ENCODE measurements at regions not wholly inside any gene's neighbourhood (a gene's known extent, or its start where the extent isn't known, plus 50 kb on each side); places are given as distances from the start of the nearest gene placed in this dataset.

GRCh38 chr9:95822583-95823431 lies 52.7 kb upstream of the ERCC6L2 start:
- no peak for DNase-seq

GRCh38 chr9:95822015-95822414 lies 53.5 kb upstream of the ERCC6L2 start:
- DNase-seq = no peak

- no peak for DNase-seq
These were observed 55.4 kb upstream of the ERCC6L2 start for GRCh38 chr9:95820074-95820473.

GRCh38 chr9:95819636-95820035 lies 55.9 kb upstream of the ERCC6L2 start:
- no peak for DNase-seq

DNA sequence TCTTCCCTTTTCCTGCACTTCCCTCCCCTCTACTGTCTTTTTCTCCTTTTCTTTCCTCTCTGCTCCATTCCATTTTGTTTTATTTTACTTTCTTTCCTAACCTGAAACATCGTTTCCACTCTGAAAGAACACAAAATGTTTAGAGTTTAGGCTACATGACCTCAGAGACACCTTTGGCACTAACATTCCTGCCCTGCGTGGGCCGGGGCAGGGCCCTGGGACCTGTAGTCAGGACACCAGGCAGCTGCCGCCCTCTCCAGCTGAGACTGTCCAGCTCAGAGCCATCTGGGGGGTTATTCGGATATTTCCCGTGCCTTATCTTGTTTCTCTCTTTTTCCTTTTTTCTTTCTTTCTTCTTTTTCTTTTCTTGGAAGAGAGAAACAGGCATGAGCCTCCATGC lies 58.3 kb upstream of the ERCC6L2 start:
- no peak for DNase-seq

GRCh38 chr9:95816716-95817115 lies 58.8 kb upstream of the ERCC6L2 start:
- DNase-seq = no peak

DNA sequence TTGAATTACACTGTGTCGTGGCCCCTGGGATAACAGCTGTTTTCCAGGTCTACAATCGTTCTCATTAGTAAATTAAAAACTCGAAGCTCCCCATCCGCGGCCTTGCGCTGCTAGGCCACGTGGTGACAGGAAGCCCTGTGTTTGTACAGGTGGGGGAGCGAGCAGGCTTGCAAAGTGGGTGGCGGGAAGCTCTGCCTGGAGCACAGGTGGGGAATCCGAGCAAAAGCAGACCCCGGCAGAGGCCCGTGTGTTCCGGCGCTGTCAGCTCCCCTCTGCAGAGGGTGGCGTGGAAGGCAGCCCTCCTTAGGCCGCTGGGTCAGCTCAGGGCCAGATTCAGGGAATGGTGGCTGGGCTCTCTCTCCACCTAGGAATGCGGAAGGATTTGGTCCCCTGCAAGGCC lies 59.5 kb upstream of the ERCC6L2 start:
- no peak for DNase-seq

- no peak for DNase-seq
These were observed 60.4 kb upstream of the ERCC6L2 start for GRCh38 chr9:95815133-95815532.

- DNase-seq = no peak
These were observed 61.6 kb upstream of the ERCC6L2 start for GRCh38 chr9:95813923-95814322.

- no peak for DNase-seq
These were observed 64.7 kb upstream of the ERCC6L2 start for GRCh38 chr9:95810814-95811213.

DNA sequence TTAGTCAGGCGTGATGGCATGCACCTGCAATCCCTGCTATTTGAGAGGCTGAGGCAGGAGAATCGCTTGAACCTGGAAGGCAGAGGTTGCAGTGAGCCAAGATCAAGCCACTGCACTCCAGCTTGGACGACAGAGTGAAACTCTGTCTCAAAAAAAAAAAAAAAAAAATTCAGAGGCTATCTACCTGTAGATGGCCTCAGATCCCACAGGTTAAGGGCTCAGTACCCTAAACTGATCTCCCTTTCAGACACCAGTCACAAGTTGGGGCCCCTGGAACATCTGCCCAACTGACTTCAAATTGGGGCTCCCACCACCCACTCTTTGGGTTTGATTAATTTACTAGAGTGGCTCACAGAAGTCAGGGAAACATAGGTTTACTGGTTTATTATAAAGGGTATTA lies 65.4 kb upstream of the ERCC6L2 start:
- DNase-seq = no peak

- DNase-seq = no peak
These were observed 65.8 kb upstream of the ERCC6L2 start for GRCh38 chr9:95809686-95810085.

- DNase-seq = no peak
These were observed 67.5 kb upstream of the ERCC6L2 start for GRCh38 chr9:95808011-95808410.

DNA sequence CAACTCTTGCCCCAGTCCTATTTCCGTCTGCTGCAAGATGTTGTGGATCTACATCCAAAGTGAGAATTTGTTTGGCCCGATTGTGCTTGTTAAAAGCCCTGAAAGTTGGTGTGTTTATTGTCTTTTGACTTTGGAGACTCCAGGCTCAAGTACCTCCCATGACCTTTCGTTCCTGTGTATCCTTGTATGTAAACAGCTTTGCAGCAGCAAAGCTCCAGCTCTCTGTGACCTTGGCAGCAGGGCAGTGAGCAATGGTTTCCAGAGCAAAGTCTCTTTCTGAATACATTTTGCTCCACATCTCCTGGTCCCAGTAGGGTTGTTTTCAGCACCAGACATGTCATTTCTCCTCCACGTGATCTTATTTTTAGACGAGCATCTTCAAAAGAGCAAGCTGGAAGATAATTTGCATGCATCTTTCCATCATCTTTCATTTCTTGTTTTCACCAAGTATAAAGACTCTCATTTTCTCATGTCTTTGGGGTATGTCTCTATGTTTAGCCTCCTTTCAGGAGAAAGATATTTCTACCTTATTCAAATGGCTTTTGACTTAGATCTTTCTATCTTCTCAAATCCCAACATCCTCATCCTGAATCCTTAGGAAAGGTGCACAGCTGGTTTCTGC lies 68.1 kb upstream of the ERCC6L2 start:
- no peak for DNase-seq

- DNase-seq = no peak
These were observed 72.3 kb upstream of the ERCC6L2 start for GRCh38 chr9:95803197-95803596.

GRCh38 chr9:95801797-95802196 lies 73.7 kb upstream of the ERCC6L2 start:
- DNase-seq = no peak

GRCh38 chr9:95796029-95796428 lies 79.5 kb upstream of the ERCC6L2 start:
- peak; percentile 95 for DNase-seq

GRCh38 chr9:95793924-95794828 lies 81.3 kb upstream of the ERCC6L2 start:
- no peak for DNase-seq

- no peak for DNase-seq
These were observed 83.8 kb upstream of the ERCC6L2 start for GRCh38 chr9:95791695-95792094.

DNA sequence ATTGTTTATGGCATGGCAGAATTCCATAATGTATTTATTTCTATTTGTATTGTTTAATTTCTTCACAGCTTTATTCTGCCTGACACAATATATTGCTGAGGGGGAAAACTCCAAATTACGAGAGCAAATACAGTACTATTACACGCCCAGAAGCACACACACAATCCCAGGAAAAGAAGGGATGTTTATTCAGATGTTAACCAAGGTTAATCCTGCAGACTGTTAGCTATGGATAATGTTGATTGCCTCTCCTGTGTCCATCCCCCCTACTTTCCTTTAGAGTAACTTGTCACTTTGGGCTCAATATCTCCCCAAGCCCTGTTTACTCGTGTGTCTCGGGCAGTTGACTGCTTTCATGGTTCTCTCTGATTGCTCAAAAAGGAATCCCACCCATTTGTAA lies 84.2 kb upstream of the ERCC6L2 start:
- peak; percentile 19 for DNase-seq

GRCh38 chr9:95788521-95788991 lies 86.9 kb upstream of the ERCC6L2 start:
- no peak for DNase-seq

DNA sequence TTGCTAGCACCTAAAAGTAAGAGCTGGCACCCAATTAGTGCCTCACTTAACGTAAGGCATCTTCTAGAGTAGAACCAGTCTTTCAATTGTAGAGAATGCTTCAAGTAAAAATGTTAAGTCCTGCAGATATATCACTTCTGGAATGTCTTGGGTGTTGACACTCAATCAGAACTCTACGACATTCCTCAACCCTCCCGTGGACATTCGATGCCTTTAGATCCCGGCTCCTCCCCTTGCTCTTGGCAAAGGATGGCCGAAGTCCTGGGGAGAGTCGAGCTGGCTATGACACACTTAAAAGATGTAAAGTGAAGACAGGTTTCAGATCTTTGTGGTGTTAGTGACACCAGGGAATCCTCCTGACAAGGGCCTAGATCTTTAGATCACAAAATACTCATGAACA lies 87.5 kb upstream of the ERCC6L2 start:
- no peak for DNase-seq

DNA sequence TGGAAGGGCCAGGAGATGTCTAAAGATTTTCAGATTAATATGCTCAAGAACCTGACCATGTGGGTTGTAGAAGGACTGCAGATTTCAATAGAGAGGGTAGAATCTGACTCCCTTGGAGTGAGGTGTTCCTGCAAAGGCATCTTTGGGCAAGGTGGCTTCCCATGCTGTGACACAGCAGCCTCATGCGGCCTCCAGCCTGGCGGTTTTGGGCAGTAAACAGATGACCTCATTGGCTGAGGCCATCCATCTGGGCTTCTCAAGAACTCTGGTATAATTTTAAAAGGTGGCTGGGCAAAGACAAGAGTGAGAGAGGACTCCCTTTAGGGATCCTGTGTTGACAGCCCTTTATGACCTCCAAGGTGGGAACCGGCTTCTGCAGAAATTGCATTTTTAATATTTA lies 90.3 kb upstream of the ERCC6L2 start:
- no peak for DNase-seq

Measured in NCI-H1092 treated with DMSO at 0.1 percent for 48 hours (cell line).